ENCODE measurements at regions not wholly inside any gene's neighbourhood (a gene's known extent, or its start where the extent isn't known, plus 50 kb on each side); places are given as distances from the start of the nearest gene placed in this dataset.

DNA sequence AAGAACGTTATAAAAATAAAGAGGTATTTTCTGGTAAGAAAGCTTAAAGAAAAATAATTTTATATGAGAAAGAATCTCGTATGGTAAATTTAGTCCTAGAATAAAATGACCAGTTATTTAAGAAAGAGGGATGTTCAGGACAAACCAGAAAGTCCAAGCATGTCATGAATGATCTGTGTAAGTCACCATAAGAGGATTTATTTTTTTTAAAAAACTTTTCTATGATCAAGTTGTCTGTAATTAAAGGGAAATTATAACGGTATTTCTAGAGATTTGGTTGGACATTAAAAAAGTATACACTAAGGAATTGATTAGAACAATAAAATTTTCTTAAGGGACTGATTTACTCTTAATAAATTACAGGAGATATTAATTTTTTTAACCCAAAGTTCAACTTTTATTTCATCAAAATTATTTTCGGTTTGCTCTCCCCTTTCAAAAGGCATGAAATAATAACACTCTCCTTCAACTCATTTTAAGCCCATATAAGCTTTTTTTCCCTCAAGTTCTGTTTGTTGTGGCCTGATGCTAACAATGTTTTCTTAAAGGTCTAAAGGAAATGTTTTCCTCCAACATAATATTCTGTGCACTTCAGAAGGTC is 49.9 kb upstream of the CPSF6 start:
- no peak for DNase-seq (ENCODE audit: low spot score)

Measured in iPS-NIHi11 (cell line).